Heart right ventricle (tissue), 16 donors: ENCODE measurements at regions not wholly inside any gene's neighbourhood (a gene's known extent, or its start where the extent isn't known, plus 50 kb on each side); places are given as distances from the start of the nearest gene placed in this dataset.

Experiments
- ATAC-seq, 8 donors: fragments of 200-7000 bp; cut with Tn5 transposase; one replicate each; pipeline ENCODE4 v1.9.1; 2020; ENCODE audit warnings: mild to moderate bottlenecking in 8 of 8, moderate library complexity in 8 of 8, moderate number of reproducible peaks in 1 of 8
- DNase-seq, 2 donors: peaks; one replicate each; pipeline ENCODE4 v3.0.0-alpha.2; 2020
- H3K27ac ChIP-seq, 10 donors: fragments of 200-600 bp; sonication (generic) in 2 of 10; one replicate each; pipeline versions ENCODE4 v1.5.0 to v1.8.0; 2020 to 2022; ENCODE audit warnings: mild to moderate bottlenecking in 3 of 10
- H3K27me3 ChIP-seq, 7 donors: fragments of 200-600 bp; one replicate each; pipeline ENCODE4 v1.8.0; 2021 to 2022; ENCODE audit warnings: mild to moderate bottlenecking in 2 of 7
- H3K36me3 ChIP-seq, 9 donors: fragments of 200-600 bp; sonication (generic) in 1 of 9; one replicate each; pipeline versions ENCODE4 v1.5.0 to v1.8.0; 2020 to 2022; ENCODE audit warnings: mild to moderate bottlenecking in 2 of 9
- H3K4me1 ChIP-seq, 9 donors: fragments of 200-600 bp; sonication (generic) in 1 of 9; one replicate each; pipeline versions ENCODE4 v1.5.0 to v1.8.0; 2020 to 2022; ENCODE audit warnings: mild to moderate bottlenecking in 4 of 9
- H3K4me3 ChIP-seq, 10 donors: fragments of 200-600 bp; sonication (generic) in 2 of 10; one replicate each; pipeline versions ENCODE4 v1.5.0 to v1.8.0; 2020 to 2022; ENCODE audit warnings: mild to moderate bottlenecking in 7 of 10, moderate library complexity in 2 of 10
- H3K9me3 ChIP-seq, 11 donors: fragments of 200-600 bp in 10 of 11; sonication (generic) in 2 of 11; one replicate each; pipeline versions ENCODE4 v1.5.0 to v1.8.0; 2013 to 2022; ENCODE audit warnings: mild to moderate bottlenecking in 2 of 11, control low read depth in 1 of 11, moderate library complexity in 1 of 11
- WGBS, 2 donors: extraction: QIAGEN DNeasy Blood & Tissue Kit; methylation state at CpG; one replicate each; pipeline ENCODE4 v1.1.7; 2013; ENCODE audit warnings: inconsistent platforms in 1 of 2; 5-methylcytosine and 5-hydroxymethylcytosine counted together
- intact Hi-C, 10 donors: fragments of 100-400 bp; cut with DNase I; formaldehyde crosslinking; loops; one replicate each; pipeline versions ENCODE4 v1.11.1 to v1.14.2; 2022
- TF ChIP-seq, protein P1 (sequence below), 9 donors: fragments of 200-600 bp; sonication (generic) in 2 of 9; IDR thresholded peaks; one replicate each; pipeline versions ENCODE4 v1.5.0 to v1.8.0; 2021 to 2022; ENCODE audit warnings: antibody characterized with exemption in 9 of 9, mild to moderate bottlenecking in 5 of 9, moderate library complexity in 1 of 9
- donor health status: Arrhythmogenic right ventricular cardiomyopathy.
- donor health status: ischemic (EF 13 %, LVEDD 7.1; RV severe dilation, severe dysfunction).
- donor health status: healthy with polysubstance abuse.
- donor health status: DM: no; HTN: yes; CAD: no.
- donor health status: DM: no; HTN: no; CAD: no.
- donor health status: ischemic (EF 25% LVEDD 6.9; RV normal size, moderate dysfunction).
- donor health status: ischemic (EF 25% LVEDD 5.7; RV mildly dilated, moderate dysfunction).
- donor health status: healthy.
- donor health status: DM: yes; HTN: yes; CAD: no.
- donor health status: Ischemic cardiomyopathy.
- donor health status: ischemic (EF 35%, LVEDD 5.7; RV mildly dilated, moderate dysfunction).
- donor health status: nonischemic (EF 11% LVEDD 7.7; RV severe dilation, severe dysfunction).
- donor health status: DM: yes; HTN: yes; CAD: no.
- donor health status: PGD.
- donor health status: ischemic (EF 29% LVEDD 5.4; RV normal size, mild dysfunction).
- donor health status: nonischemic (EF 23%, LVEDD 6.1; RV moderate dilation, normal function).

DNA sequence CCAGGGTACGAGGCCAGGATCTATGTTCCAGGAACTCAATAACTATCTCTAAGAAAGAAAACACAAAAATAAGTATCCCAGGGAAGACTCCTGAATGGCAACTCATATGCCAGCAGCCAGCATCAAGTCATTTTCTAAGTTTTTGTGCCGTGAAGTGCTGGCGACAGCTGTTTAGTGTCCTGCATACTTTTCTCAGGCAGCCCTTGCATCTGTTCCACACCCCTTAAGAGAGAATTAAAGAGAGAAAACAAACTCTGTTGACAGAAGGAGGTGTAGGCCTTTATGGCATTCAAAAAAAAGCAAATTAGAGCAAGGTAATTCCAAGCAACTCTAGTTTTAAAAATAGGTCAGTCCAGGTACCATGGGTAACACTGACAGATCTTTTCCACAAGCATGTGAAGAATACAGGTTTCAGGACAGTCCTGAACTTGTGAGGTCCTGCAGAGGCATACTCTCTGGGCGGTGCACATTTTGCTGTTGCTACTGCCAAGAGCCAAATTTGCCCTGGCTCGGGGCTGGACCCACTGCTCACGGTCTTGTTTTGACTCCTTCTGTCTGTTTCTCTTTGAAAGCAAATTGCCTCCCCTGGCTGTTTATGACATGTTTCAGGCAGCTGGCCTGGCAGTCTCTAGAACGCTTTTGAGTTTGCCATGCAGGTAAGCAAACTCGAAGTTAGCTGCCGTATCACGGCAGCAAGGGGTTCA, 252.1 kb upstream of the ADAMTS9 start:
- no peak overlapping the region for H3K27ac ChIP-seq
- H3K9me3 ChIP-seq = no peaks in the 10 kb centered on the region
- WGBS, 2 donors = 83 to 91% methylated on average over 10 of the region's 10 CpGs
- TF ChIP-seq, protein P1, sequence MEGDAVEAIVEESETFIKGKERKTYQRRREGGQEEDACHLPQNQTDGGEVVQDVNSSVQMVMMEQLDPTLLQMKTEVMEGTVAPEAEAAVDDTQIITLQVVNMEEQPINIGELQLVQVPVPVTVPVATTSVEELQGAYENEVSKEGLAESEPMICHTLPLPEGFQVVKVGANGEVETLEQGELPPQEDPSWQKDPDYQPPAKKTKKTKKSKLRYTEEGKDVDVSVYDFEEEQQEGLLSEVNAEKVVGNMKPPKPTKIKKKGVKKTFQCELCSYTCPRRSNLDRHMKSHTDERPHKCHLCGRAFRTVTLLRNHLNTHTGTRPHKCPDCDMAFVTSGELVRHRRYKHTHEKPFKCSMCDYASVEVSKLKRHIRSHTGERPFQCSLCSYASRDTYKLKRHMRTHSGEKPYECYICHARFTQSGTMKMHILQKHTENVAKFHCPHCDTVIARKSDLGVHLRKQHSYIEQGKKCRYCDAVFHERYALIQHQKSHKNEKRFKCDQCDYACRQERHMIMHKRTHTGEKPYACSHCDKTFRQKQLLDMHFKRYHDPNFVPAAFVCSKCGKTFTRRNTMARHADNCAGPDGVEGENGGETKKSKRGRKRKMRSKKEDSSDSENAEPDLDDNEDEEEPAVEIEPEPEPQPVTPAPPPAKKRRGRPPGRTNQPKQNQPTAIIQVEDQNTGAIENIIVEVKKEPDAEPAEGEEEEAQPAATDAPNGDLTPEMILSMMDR (IDR thresholded peaks at IDR 0.05) = no peak
- no peaks in the 10 kb centered on the region for H3K36me3 ChIP-seq
- no peaks in the 10 kb centered on the region for H3K27me3 ChIP-seq
- H3K4me3 ChIP-seq = no peak overlapping the region
- intact Hi-C loops = no loop called here
- H3K4me1 ChIP-seq = peaks cover 0 to 26% (median 9%) of the 10 kb centered on the region in 9 donors
- ATAC-seq (no peak), DNase-seq (no peak)

DNA sequence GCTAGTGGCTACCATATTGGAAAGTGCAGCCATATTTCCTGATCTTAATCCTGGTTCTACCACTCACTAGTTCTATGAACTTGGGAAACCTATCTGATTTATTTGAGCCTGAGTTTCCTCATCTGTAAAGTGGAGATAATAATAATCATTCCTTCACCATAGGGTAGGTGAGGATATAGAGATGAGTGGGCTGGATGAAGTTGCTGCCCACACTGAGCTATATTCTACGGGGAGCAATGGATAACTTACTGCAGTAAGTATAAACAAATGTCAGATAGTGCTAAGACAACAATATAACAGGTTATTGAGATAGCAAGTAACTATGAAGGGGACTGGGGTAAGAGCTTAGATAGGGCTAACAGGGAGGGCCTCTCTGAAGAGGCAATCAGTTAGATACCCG, 251.5 kb upstream of the ADAMTS9 start:
- Histone ChIP-seq H3K27me3 (no peaks in the 10 kb centered on the region), H3K9me3 (peaks cover 0 to 3% (median 0%) of the 10 kb centered on the region in 11 donors), H3K4me1 (peaks cover 0 to 20% (median 5%) of the 10 kb centered on the region in 9 donors), H3K27ac (no peak overlapping the region), H3K4me3 (no peak overlapping the region), H3K36me3 (no peaks in the 10 kb centered on the region)
- intact Hi-C loops = no loop called here
- 75 to 76% methylated on average over 2 of the region's 2 CpGs for WGBS, 2 donors
- no peak for DNase-seq
- ATAC-seq = no peak
- TF ChIP-seq, protein P1 (IDR thresholded peaks at IDR 0.05) = no peak

- 75 to 76% methylated on average over 1 of the region's 1 CpG for WGBS, 2 donors
- DNase-seq (no peak), ATAC-seq (no peak)
Measured at GRCh38 chr3:64936556-64936955, 248.8 kb upstream of the ADAMTS9 start.

GRCh38 chr3:64935971-64936370, 248.2 kb upstream of the ADAMTS9 start:
- peaks cover 0 to 28% (median 6%) of the 10 kb centered on the region in 11 donors for H3K9me3 ChIP-seq
- ATAC-seq = no peak
- H3K27me3 ChIP-seq = no peaks in the 10 kb centered on the region
- peak overlapping the region in 1 of 10 donors; percentile 4 for H3K27ac ChIP-seq
- no peak for DNase-seq
- TF ChIP-seq, protein P1 (IDR thresholded peaks at IDR 0.05) = no peak
- no peak overlapping the region for H3K4me3 ChIP-seq
- WGBS, 2 donors = 45 to 56% methylated on average over 2 of the region's 2 CpGs
- H3K36me3 ChIP-seq = no peaks in the 10 kb centered on the region
- H3K4me1 ChIP-seq = peaks cover 0 to 10% (median 0%) of the 10 kb centered on the region in 9 donors
- intact Hi-C loops = no loop called here

More at GRCh38 chr3:64936556-64936955, 248.8 kb upstream of the ADAMTS9 start:
- no peaks in the 10 kb centered on the region for H3K27me3 ChIP-seq
- no peaks in the 10 kb centered on the region for H3K36me3 ChIP-seq
- H3K9me3 ChIP-seq = peaks cover 0 to 28% (median 6%) of the 10 kb centered on the region in 11 donors
- H3K27ac ChIP-seq = peak overlapping the region in 1 of 10 donors; percentile 15
- intact Hi-C loops = no loop called here
- H3K4me1 ChIP-seq = peaks cover 0 to 10% (median 0%) of the 10 kb centered on the region in 9 donors
- no peak overlapping the region for H3K4me3 ChIP-seq
- TF ChIP-seq, protein P1 (IDR thresholded peaks at IDR 0.05) = no peak
